ENCODE measurements at regions not wholly inside any gene's neighbourhood (a gene's known extent, or its start where the extent isn't known, plus 50 kb on each side); places are given as distances from the start of the nearest gene placed in this dataset.

DNA sequence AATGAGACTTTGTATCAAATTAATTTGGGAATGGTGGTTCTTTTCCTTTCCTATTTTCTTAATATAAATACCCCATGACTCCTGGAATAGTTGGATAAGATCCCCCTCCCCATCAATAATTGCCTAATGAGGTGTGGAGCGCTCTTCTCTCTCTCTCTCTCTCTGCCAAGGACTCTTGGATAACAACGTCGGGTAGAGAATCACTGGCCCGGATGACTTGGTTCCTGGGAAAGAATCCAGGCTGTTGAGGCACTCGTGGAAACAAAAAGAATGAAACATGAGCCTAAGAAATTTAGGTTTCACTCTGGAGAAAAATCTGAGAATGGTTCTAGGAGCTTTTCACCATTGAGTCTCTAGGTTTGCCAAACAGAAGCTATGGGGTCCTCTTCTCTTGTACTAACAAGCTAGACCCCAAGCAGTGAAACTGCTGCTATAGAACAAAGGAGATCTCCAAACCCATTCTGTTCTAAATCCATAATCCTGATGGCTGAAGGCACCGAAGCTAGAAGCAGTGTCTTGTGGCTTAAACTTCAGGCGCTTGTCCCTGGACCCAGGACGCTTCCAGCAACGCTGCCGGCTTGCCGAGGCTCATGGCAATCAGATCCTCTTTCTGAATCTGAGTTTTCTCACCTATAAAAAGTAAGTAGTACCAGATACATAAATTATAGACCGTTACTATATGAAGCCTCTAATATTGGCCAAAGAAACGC, 241.6 kb upstream of the BTBD3 start:
- TF ChIP-seq ZNF114 (CRISPR knock-in tag; IDR thresholded peaks at IDR 0.05) (no peak), JUNB (IDR thresholded peaks at IDR 0.05; ENCODE audit: unreplicated experiment) (no peak), EZH2 (IDR thresholded peaks at IDR 0.05; ENCODE audit: low read depth, unreplicated experiment) (no peak), POLR2AphosphoS5 (IDR thresholded peaks at IDR 0.05; ENCODE audit: low read depth) (no peak), CREB1 (CRISPR knock-in tag; IDR thresholded peaks at IDR 0.05; ENCODE audit: low read depth) (no peak), STAT1 (IDR thresholded peaks at IDR 0.05; ENCODE audit: unreplicated experiment) (no peak), ZNF331 (CRISPR knock-in tag; IDR thresholded peaks at IDR 0.05; ENCODE audit: low read depth) (no peak), EZH2phosphoT487 (IDR thresholded peaks at IDR 0.05; ENCODE audit: unreplicated experiment) (no peak), NANOG (IDR thresholded peaks at IDR 0.05; ENCODE audit: borderline replicate concordance) (no peak)
- TF ChIP-seq, protein P1, sequence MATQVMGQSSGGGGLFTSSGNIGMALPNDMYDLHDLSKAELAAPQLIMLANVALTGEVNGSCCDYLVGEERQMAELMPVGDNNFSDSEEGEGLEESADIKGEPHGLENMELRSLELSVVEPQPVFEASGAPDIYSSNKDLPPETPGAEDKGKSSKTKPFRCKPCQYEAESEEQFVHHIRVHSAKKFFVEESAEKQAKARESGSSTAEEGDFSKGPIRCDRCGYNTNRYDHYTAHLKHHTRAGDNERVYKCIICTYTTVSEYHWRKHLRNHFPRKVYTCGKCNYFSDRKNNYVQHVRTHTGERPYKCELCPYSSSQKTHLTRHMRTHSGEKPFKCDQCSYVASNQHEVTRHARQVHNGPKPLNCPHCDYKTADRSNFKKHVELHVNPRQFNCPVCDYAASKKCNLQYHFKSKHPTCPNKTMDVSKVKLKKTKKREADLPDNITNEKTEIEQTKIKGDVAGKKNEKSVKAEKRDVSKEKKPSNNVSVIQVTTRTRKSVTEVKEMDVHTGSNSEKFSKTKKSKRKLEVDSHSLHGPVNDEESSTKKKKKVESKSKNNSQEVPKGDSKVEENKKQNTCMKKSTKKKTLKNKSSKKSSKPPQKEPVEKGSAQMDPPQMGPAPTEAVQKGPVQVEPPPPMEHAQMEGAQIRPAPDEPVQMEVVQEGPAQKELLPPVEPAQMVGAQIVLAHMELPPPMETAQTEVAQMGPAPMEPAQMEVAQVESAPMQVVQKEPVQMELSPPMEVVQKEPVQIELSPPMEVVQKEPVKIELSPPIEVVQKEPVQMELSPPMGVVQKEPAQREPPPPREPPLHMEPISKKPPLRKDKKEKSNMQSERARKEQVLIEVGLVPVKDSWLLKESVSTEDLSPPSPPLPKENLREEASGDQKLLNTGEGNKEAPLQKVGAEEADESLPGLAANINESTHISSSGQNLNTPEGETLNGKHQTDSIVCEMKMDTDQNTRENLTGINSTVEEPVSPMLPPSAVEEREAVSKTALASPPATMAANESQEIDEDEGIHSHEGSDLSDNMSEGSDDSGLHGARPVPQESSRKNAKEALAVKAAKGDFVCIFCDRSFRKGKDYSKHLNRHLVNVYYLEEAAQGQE (IDR thresholded peaks at IDR 0.05; ENCODE audit: unreplicated experiment): no peak
- TF ChIP-seq, protein P2, sequence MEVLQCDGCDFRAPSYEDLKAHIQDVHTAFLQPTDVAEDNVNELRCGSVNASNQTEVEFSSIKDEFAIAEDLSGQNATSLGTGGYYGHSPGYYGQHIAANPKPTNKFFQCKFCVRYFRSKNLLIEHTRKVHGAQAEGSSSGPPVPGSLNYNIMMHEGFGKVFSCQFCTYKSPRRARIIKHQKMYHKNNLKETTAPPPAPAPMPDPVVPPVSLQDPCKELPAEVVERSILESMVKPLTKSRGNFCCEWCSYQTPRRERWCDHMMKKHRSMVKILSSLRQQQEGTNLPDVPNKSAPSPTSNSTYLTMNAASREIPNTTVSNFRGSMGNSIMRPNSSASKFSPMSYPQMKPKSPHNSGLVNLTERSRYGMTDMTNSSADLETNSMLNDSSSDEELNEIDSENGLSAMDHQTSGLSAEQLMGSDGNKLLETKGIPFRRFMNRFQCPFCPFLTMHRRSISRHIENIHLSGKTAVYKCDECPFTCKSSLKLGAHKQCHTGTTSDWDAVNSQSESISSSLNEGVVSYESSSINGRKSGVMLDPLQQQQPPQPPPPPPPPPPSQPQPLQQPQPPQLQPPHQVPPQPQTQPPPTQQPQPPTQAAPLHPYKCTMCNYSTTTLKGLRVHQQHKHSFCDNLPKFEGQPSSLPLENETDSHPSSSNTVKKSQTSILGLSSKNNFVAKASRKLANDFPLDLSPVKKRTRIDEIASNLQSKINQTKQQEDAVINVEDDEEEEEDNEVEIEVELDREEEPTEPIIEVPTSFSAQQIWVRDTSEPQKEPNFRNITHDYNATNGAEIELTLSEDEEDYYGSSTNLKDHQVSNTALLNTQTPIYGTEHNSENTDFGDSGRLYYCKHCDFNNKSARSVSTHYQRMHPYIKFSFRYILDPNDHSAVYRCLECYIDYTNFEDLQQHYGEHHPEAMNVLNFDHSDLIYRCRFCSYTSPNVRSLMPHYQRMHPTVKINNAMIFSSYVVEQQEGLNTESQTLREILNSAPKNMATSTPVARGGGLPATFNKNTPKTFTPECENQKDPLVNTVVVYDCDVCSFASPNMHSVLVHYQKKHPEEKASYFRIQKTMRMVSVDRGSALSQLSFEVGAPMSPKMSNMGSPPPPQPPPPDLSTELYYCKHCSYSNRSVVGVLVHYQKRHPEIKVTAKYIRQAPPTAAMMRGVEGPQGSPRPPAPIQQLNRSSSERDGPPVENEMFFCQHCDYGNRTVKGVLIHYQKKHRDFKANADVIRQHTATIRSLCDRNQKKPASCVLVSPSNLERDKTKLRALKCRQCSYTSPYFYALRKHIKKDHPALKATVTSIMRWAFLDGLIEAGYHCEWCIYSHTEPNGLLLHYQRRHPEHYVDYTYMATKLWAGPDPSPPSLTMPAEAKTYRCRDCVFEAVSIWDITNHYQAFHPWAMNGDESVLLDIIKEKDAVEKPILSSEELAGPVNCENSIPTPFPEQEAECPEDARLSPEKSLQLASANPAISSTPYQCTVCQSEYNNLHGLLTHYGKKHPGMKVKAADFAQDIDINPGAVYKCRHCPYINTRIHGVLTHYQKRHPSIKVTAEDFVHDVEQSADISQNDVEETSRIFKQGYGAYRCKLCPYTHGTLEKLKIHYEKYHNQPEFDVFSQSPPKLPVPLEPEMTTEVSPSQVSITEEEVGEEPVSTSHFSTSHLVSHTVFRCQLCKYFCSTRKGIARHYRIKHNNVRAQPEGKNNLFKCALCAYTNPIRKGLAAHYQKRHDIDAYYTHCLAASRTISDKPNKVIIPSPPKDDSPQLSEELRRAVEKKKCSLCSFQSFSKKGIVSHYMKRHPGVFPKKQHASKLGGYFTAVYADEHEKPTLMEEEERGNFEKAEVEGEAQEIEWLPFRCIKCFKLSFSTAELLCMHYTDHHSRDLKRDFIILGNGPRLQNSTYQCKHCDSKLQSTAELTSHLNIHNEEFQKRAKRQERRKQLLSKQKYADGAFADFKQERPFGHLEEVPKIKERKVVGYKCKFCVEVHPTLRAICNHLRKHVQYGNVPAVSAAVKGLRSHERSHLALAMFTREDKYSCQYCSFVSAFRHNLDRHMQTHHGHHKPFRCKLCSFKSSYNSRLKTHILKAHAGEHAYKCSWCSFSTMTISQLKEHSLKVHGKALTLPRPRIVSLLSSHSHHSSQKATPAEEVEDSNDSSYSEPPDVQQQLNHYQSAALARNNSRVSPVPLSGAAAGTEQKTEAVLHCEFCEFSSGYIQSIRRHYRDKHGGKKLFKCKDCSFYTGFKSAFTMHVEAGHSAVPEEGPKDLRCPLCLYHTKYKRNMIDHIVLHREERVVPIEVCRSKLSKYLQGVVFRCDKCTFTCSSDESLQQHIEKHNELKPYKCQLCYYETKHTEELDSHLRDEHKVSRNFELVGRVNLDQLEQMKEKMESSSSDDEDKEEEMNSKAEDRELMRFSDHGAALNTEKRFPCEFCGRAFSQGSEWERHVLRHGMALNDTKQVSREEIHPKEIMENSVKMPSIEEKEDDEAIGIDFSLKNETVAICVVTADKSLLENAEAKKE (CRISPR knock-in tag; IDR thresholded peaks at IDR 0.05): no peak
- TF ChIP-seq, protein P3, sequence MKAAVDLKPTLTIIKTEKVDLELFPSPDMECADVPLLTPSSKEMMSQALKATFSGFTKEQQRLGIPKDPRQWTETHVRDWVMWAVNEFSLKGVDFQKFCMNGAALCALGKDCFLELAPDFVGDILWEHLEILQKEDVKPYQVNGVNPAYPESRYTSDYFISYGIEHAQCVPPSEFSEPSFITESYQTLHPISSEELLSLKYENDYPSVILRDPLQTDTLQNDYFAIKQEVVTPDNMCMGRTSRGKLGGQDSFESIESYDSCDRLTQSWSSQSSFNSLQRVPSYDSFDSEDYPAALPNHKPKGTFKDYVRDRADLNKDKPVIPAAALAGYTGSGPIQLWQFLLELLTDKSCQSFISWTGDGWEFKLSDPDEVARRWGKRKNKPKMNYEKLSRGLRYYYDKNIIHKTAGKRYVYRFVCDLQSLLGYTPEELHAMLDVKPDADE (IDR thresholded peaks at IDR 0.05): no peak
- TF ChIP-seq, protein P4, sequence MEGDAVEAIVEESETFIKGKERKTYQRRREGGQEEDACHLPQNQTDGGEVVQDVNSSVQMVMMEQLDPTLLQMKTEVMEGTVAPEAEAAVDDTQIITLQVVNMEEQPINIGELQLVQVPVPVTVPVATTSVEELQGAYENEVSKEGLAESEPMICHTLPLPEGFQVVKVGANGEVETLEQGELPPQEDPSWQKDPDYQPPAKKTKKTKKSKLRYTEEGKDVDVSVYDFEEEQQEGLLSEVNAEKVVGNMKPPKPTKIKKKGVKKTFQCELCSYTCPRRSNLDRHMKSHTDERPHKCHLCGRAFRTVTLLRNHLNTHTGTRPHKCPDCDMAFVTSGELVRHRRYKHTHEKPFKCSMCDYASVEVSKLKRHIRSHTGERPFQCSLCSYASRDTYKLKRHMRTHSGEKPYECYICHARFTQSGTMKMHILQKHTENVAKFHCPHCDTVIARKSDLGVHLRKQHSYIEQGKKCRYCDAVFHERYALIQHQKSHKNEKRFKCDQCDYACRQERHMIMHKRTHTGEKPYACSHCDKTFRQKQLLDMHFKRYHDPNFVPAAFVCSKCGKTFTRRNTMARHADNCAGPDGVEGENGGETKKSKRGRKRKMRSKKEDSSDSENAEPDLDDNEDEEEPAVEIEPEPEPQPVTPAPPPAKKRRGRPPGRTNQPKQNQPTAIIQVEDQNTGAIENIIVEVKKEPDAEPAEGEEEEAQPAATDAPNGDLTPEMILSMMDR (conservative IDR thresholded peaks at IDR 0.05; ENCODE audit: low read depth in 2 of 2): no peak
- H3K4me1 ChIP-seq (ENCODE audit: insufficient read depth): peaks cover 8% of the 10 kb centered on the region; the same call in 1 of the 2 replicates
- Mint-ChIP-seq H3K4me3 (no peak overlapping the region), H3K27me3 (ENCODE audit: insufficient read depth, low read depth, poor library complexity) (peaks cover under 1% of the 10 kb centered on the region), H3K4me1 (peaks cover 25% of the 10 kb centered on the region), H3K9me3 (no peaks in the 10 kb centered on the region), H3K27ac (no peak overlapping the region), H3K36me3 (ENCODE audit: low read depth) (no peaks in the 10 kb centered on the region)
- no peaks in the 10 kb centered on the region for H3K36me3 ChIP-seq (ENCODE audit: insufficient read depth)
- no peaks in the 10 kb centered on the region for H3F3A ChIP-seq (replicated peaks; ENCODE audit: low read depth)
- ATAC-seq (peak; percentile 53), DNase-seq (ENCODE audit: low spot score) (no peak)
- no peaks in the 10 kb centered on the region for H4K20me1 ChIP-seq (replicated peaks; ENCODE audit: insufficient read depth)
- H2AFZ ChIP-seq: peak overlapping the region; percentile 44
- no peaks in the 10 kb centered on the region for H3K9me2 ChIP-seq (ENCODE audit: insufficient read depth)
- no peak overlapping the region for H3K27ac ChIP-seq (ENCODE audit: low read depth)
- H3K27me3 ChIP-seq (ENCODE audit: insufficient read depth): no peaks in the 10 kb centered on the region
- no peak overlapping the region for H3K4me2 ChIP-seq
- no peak overlapping the region for H3K4me3 ChIP-seq
- no peaks in the 10 kb centered on the region for H3K79me2 ChIP-seq (replicated peaks; ENCODE audit: insufficient read depth)

Measured in GM23338 (cell line).